HCT116 (cell line): ENCODE measurements at regions not wholly inside any gene's neighbourhood (a gene's known extent, or its start where the extent isn't known, plus 50 kb on each side); places are given as distances from the start of the nearest gene placed in this dataset.

Experiments
- ATAC-seq: fragments of 200-7000 bp; cut with Tn5 transposase; 2 replicates; pipeline ENCODE4 v1.9.1; 2020; ENCODE audit warnings: mild to moderate bottlenecking, moderate library complexity
- BruUV-seq: library from RNA; stranded (reverse); fragments of 400-500 nt; replicated peaks from 2 replicates; lab custom pipeline; 2021; lab: Mats Ljungman, UMichigan
- CTCF ChIA-PET: fragments of 300-600 bp; sonication (Branson Sonifier 250); formaldehyde crosslinking; loops from one replicate; lab custom pipeline; 2021; ENCODE audit warnings: antibody characterized with exemption; lab: Charles Lee
- POLR2A ChIA-PET: fragments of 300-600, 350-600 bp; sonication (Branson Sonifier 250); formaldehyde crosslinking; loops from one replicate; lab custom pipeline; 2021; ENCODE audit warnings: antibody characterized with exemption; lab: Charles Lee
- RAD21 ChIA-PET, 2 experiments: fragments of 300-600 bp; sonication (Branson Sonifier 250); formaldehyde crosslinking; loops; one replicate each; lab custom pipeline; 2023; ENCODE audit warnings: low total read pairs in 2 of 2; ENCODE audit not compliant: uncharacterized antibody in 2 of 2, unreplicated experiment in 2 of 2, low non-redundant PET in 1 of 2; lab: Charles Lee
- DNase-seq: peaks from one replicate; pipeline ENCODE4 v3.0.0-alpha.2; 2010; ENCODE audit warnings: low read depth, low spot score
- H2AFZ ChIP-seq: fragments of 200-600 bp; shearing (Covaris generic), sonication (generic); 2 replicates; pipeline ENCODE4 v1.6.1; 2017; ENCODE audit warnings: low read depth, mixed run types, mixed read lengths, antibody characterized with exemption, low read length; ENCODE audit not compliant: poor library complexity, severe bottlenecking
- H3K27ac ChIP-seq: 2 replicates; pipeline ENCODE4 v1.5.1; 2012; ENCODE audit warnings: low read depth, low read length
- H3K27me3 ChIP-seq: fragments of 200-600 bp; sonication (generic); 2 replicates; pipeline ENCODE4 v1.6.1; 2016; ENCODE audit warnings: mixed run types, low read length, mixed read lengths; ENCODE audit not compliant: insufficient read depth
- H3K36me3 ChIP-seq, 2 experiments: fragments of 200-500 bp in 1 of 2; fragments of 200-600 bp in 1 of 2; sonication (Bioruptor generic) in 1 of 2; sonication (generic) in 1 of 2; 2 replicates each; pipeline versions ENCODE4 v1.5.1 to v1.6.1; 2014 to 2016; ENCODE audit warnings: low read length in 2 of 2, inconsistent platforms in 1 of 2, mixed read lengths in 1 of 2, mixed run types in 1 of 2; ENCODE audit not compliant: insufficient read depth in 2 of 2, control insufficient read depth in 1 of 2
- H3K4me1 ChIP-seq, 2 experiments: fragments of 200-600 bp in 1 of 2; sonication (generic) in 1 of 2; 2 replicates each; pipeline versions ENCODE4 v1.5.1 to v1.6.1; 2012 to 2017; ENCODE audit warnings: low read length in 2 of 2, inconsistent platforms in 1 of 2, mild to moderate bottlenecking in 1 of 2, mixed read lengths in 1 of 2, mixed run types in 1 of 2, moderate library complexity in 1 of 2; ENCODE audit not compliant: insufficient read depth in 2 of 2, control insufficient read depth in 1 of 2
- H3K4me2 ChIP-seq: fragments of 200-600 bp; sonication (generic); 2 replicates; pipeline ENCODE4 v1.6.1; 2017; ENCODE audit warnings: mixed run types, low read length, mixed read lengths
- H3K4me3 ChIP-seq, 2 experiments: fragments of 200-600 bp in 1 of 2; sonication (generic) in 1 of 2; replicated peaks in 1 of 2; 2 replicates each; pipeline ENCODE4 v1.5.1; 2011 to 2016; ENCODE audit warnings: low read length in 2 of 2, control low read depth in 1 of 2, low read depth in 1 of 2, mild to moderate bottlenecking in 1 of 2, mixed read lengths in 1 of 2, mixed run types in 1 of 2
- H3K79me2 ChIP-seq: fragments of 200-600 bp; sonication (generic); 2 replicates; pipeline ENCODE4 v1.6.1; 2017; ENCODE audit warnings: mild to moderate bottlenecking, mixed run types, low read length, moderate library complexity, mixed read lengths; ENCODE audit not compliant: insufficient read depth
- H3K9ac ChIP-seq: fragments of 200-600 bp; sonication (generic); 2 replicates; pipeline ENCODE4 v1.6.1; 2016; ENCODE audit warnings: low read length, mixed read lengths
- H3K9me2 ChIP-seq: fragments of 200-600 bp; sonication (generic), shearing (Covaris generic); 2 replicates; pipeline ENCODE4 v1.6.1; 2017; ENCODE audit warnings: mixed run types, mild to moderate bottlenecking, moderate library complexity; ENCODE audit not compliant: insufficient read depth
- H3K9me3 ChIP-seq, 2 experiments: fragments of 200-500 bp in 1 of 2; fragments of 200-600 bp in 1 of 2; sonication (Bioruptor generic) in 1 of 2; sonication (generic) in 1 of 2; 2 replicates each; pipeline ENCODE4 v1.6.1; 2014 to 2017; ENCODE audit warnings: low read length in 2 of 2, mixed read lengths in 2 of 2, inconsistent platforms in 1 of 2, low read depth in 1 of 2, mild to moderate bottlenecking in 1 of 2, mixed run types in 1 of 2, moderate library complexity in 1 of 2; ENCODE audit not compliant: control insufficient read depth in 1 of 2, insufficient read depth in 1 of 2
- H4K20me1 ChIP-seq: fragments of 200-600 bp; sonication (generic), shearing (Covaris generic); 2 replicates; pipeline ENCODE4 v1.6.1; 2017; ENCODE audit warnings: mixed run types, mild to moderate bottlenecking, moderate library complexity; ENCODE audit not compliant: insufficient read depth
- CEBPB ChIP-seq: IDR thresholded peaks from 2 replicates; pipeline ENCODE4 v1.6.1; 2012; ENCODE audit warnings: low read depth
- ELF1 ChIP-seq: IDR thresholded peaks from 2 replicates; pipeline ENCODE4 v1.6.1; 2012; ENCODE audit warnings: low read depth, borderline replicate concordance
- EZH2 ChIP-seq: fragments of 200-600 bp; sonication (generic); IDR thresholded peaks from 2 replicates; pipeline ENCODE4 v1.6.1; 2017; ENCODE audit warnings: antibody characterized with exemption, mixed run types
- FOSL1 ChIP-seq: IDR thresholded peaks from 2 replicates; pipeline ENCODE4 v1.6.1; 2012; ENCODE audit warnings: low read depth
- POLR2A ChIP-seq: IDR thresholded peaks from 2 replicates; pipeline ENCODE4 v1.7.0; 2011; ENCODE audit warnings: borderline replicate concordance; ENCODE audit not compliant: insufficient read depth, insufficient read length; ENCODE audit errors: extremely low read depth
- SIN3A ChIP-seq: IDR thresholded peaks from 2 replicates; pipeline ENCODE4 v1.6.1; 2012; ENCODE audit warnings: low read depth
- SP1 ChIP-seq: IDR thresholded peaks from 2 replicates; pipeline ENCODE4 v1.6.1; 2012; ENCODE audit warnings: low read depth
- TCF7L2 ChIP-seq: IDR thresholded peaks from 2 replicates; pipeline ENCODE4 v1.7.0; 2011; ENCODE audit warnings: borderline replicate concordance, inconsistent platforms; ENCODE audit not compliant: insufficient read depth, insufficient read length; ENCODE audit errors: extremely low read depth
- ZFX ChIP-seq: fragments of 450-650 bp; IDR thresholded peaks from 2 replicates; pipeline ENCODE4 v1.6.1; 2017
- intact Hi-C: fragments of 100-400 bp; cut with micrococcal nuclease; formaldehyde crosslinking; loops from 2 replicates; pipeline ENCODE4 v1.10.0; 2022
- TF ChIP-seq, protein P1 (sequence below): IDR thresholded peaks from 2 replicates; pipeline ENCODE4 v1.6.1; 2012; ENCODE audit warnings: low read depth
- TF ChIP-seq, protein P2 (sequence below): IDR thresholded peaks from 2 replicates; pipeline ENCODE4 v1.6.1; 2012
- TF ChIP-seq, protein P3 (sequence below), 3 experiments: fragments of 200-600 bp in 1 of 3; sonication (generic) in 1 of 3; IDR thresholded peaks in 2 of 3; conservative IDR thresholded peaks in 1 of 3; 2 replicates each; pipeline ENCODE4 v1.5.1; 2012 to 2017; ENCODE audit warnings: low read depth in 2 of 3, low read length in 2 of 3, antibody characterized with exemption in 1 of 3, borderline replicate concordance in 1 of 3, control low read depth in 1 of 3, mild to moderate bottlenecking in 1 of 3, mixed read lengths in 1 of 3, mixed run types in 1 of 3, moderate library complexity in 1 of 3; ENCODE audit not compliant: insufficient read depth in 1 of 3
- TF ChIP-seq, protein P4 (sequence below): IDR thresholded peaks from 2 replicates; pipeline ENCODE4 v1.6.1; 2012

DNA sequence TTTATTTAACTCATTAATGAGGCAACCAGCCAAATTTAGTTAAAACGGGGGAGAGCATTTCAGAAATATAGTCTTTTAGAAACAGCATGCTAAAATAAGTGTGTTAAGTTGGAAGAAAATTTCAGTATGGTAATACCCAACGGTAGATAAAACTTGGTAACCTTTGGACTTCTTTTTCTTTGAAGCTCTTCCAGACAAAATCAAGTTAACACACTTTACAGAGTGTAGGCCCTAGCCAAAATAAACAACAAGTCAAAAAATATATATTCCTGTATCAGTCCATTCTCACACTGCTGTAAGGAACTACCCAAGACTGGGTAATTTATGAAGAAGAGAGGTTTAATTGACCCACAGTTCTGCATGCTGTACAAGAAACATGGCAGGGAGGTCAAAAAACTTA is 279.6 kb downstream of the HIVEP2 start:
- H2AFZ ChIP-seq = no peak overlapping the region
- no peaks in the 10 kb centered on the region for H3K36me3 ChIP-seq

DNA sequence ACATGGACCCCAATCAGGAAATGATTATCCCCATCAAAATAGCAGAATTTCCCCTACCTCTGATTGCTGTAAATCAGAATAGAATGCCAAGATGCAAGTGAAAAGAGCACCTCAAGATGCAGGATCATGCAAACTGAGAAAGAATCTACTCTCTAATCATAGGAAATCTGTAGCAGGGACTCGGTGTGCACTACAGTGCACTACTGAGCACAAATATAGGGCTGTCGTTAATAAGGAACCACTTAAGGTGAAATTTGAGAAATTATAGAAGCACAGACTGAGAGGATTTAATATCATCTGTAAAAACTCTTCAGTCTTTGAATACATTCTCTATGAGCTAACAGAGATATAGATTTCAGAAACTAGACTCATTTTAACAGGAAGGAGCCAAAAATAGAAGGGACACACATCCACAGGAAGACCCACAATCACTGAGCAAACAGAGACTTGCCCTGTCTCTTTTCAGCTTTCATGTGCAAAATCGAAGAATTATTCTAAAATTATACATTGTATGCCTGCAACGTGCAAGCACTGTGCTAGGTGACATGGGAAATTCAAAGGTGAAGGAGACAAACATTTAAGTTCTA is 278.3 kb downstream of the HIVEP2 start:
- RAD21 ChIA-PET = no interaction called here
- no TSS peak for BruUV-seq
- Histone ChIP-seq H3K36me3 (no peaks in the 10 kb centered on the region), H3K4me1 (no peaks in the 10 kb centered on the region), H4K20me1 (no peaks in the 10 kb centered on the region), H3K27me3 (no peaks in the 10 kb centered on the region), H3K9me3 (no peaks in the 10 kb centered on the region), H3K4me3 (no peak overlapping the region), H3K79me2 (no peaks in the 10 kb centered on the region), H3K9ac (no peak overlapping the region), H2AFZ (no peak overlapping the region), H3K9me2 (no peaks in the 10 kb centered on the region), H3K4me2 (no peak overlapping the region), H3K27ac (no peak overlapping the region)
- POLR2A ChIA-PET = no interaction called here
- CTCF ChIA-PET = no interaction called here
- intact Hi-C loops = no loop called here
- ATAC-seq = no peak
- DNase-seq = no peak
- TF ChIP-seq, protein P1, sequence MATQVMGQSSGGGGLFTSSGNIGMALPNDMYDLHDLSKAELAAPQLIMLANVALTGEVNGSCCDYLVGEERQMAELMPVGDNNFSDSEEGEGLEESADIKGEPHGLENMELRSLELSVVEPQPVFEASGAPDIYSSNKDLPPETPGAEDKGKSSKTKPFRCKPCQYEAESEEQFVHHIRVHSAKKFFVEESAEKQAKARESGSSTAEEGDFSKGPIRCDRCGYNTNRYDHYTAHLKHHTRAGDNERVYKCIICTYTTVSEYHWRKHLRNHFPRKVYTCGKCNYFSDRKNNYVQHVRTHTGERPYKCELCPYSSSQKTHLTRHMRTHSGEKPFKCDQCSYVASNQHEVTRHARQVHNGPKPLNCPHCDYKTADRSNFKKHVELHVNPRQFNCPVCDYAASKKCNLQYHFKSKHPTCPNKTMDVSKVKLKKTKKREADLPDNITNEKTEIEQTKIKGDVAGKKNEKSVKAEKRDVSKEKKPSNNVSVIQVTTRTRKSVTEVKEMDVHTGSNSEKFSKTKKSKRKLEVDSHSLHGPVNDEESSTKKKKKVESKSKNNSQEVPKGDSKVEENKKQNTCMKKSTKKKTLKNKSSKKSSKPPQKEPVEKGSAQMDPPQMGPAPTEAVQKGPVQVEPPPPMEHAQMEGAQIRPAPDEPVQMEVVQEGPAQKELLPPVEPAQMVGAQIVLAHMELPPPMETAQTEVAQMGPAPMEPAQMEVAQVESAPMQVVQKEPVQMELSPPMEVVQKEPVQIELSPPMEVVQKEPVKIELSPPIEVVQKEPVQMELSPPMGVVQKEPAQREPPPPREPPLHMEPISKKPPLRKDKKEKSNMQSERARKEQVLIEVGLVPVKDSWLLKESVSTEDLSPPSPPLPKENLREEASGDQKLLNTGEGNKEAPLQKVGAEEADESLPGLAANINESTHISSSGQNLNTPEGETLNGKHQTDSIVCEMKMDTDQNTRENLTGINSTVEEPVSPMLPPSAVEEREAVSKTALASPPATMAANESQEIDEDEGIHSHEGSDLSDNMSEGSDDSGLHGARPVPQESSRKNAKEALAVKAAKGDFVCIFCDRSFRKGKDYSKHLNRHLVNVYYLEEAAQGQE = no peak
- TF ChIP-seq, protein P2, sequence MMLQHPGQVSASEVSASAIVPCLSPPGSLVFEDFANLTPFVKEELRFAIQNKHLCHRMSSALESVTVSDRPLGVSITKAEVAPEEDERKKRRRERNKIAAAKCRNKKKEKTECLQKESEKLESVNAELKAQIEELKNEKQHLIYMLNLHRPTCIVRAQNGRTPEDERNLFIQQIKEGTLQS = no peak
- no peak for TF ChIP-seq ZFX
- no peak for TF ChIP-seq EZH2
- no peak for TF ChIP-seq POLR2A
- no peak for TF ChIP-seq ELF1
- TF ChIP-seq FOSL1 = no peak
- no peak for TF ChIP-seq SP1
- TF ChIP-seq, protein P3, sequence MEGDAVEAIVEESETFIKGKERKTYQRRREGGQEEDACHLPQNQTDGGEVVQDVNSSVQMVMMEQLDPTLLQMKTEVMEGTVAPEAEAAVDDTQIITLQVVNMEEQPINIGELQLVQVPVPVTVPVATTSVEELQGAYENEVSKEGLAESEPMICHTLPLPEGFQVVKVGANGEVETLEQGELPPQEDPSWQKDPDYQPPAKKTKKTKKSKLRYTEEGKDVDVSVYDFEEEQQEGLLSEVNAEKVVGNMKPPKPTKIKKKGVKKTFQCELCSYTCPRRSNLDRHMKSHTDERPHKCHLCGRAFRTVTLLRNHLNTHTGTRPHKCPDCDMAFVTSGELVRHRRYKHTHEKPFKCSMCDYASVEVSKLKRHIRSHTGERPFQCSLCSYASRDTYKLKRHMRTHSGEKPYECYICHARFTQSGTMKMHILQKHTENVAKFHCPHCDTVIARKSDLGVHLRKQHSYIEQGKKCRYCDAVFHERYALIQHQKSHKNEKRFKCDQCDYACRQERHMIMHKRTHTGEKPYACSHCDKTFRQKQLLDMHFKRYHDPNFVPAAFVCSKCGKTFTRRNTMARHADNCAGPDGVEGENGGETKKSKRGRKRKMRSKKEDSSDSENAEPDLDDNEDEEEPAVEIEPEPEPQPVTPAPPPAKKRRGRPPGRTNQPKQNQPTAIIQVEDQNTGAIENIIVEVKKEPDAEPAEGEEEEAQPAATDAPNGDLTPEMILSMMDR (IDR thresholded peaks at IDR 0.05 in 2 of 3, conservative IDR thresholded peaks at IDR 0.05 in 1 of 3; ENCODE audit: borderline replicate concordance in 1 of 3, insufficient read depth in 1 of 3, low read depth in 2 of 3, low read length in 2 of 3) = no peak
- TF ChIP-seq, protein P4, sequence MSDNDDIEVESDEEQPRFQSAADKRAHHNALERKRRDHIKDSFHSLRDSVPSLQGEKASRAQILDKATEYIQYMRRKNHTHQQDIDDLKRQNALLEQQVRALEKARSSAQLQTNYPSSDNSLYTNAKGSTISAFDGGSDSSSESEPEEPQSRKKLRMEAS = no peak
- no peak for TF ChIP-seq CEBPB
- TF ChIP-seq TCF7L2 = no peak
- TF ChIP-seq SIN3A = no peak

More for the DNA sequence above, 279.6 kb downstream of the HIVEP2 start:
- Histone ChIP-seq H3K4me2 (no peak overlapping the region), H3K4me1 (no peaks in the 10 kb centered on the region), H3K9me2 (no peaks in the 10 kb centered on the region), H3K9me3 (no peaks in the 10 kb centered on the region), H3K9ac (no peak overlapping the region), H3K27ac (no peak overlapping the region), H4K20me1 (no peaks in the 10 kb centered on the region), H3K79me2 (no peaks in the 10 kb centered on the region), H3K27me3 (no peaks in the 10 kb centered on the region), H3K4me3 (no peak overlapping the region)
- no TSS peak for BruUV-seq
- intact Hi-C loops = no loop called here
- TF ChIP-seq ELF1 = no peak
- ATAC-seq (no peak), DNase-seq (no peak)
- ChIA-PET POLR2A (no interaction called here), RAD21 (no interaction called here), CTCF (no interaction called here)
